Pancreas (tissue), 10 donors: ENCODE measurements at regions not wholly inside any gene's neighbourhood (a gene's known extent, or its start where the extent isn't known, plus 50 kb on each side); places are given as distances from the start of the nearest gene placed in this dataset.

Source experiments
- ATAC-seq, 4 donors: fragments of 200-7000 bp; cut with Tn5 transposase; one replicate each; pipeline versions ENCODE4 v1.8.0 to v1.9.1; 2020; ENCODE audit warnings: mild to moderate bottlenecking in 4 of 4, moderate library complexity in 4 of 4
- DNase-seq, 6 donors: peaks; one replicate each; pipeline ENCODE4 v3.0.0-alpha.2; 2020
- FAIRE-seq: peaks from 2 replicates; lab custom pipeline; 2012; peaks lifted over from hg19 to GRCh38; lab: Jason Lieb, UNC
- H3K27ac ChIP-seq, 4 donors: fragments of 200-600 bp; sonication (generic); 1 replicate in 3 of 4; 2 replicates in 1 of 4; pipeline versions ENCODE4 v1.5.0 to v1.8.0; 2020
- H3K27me3 ChIP-seq, 4 donors: fragments of 200-600 bp; one replicate each; pipeline ENCODE4 v1.8.0; 2021
- H3K36me3 ChIP-seq, 3 donors: fragments of 200-600 bp; sonication (generic) in 1 of 3; one replicate each; pipeline versions ENCODE4 v1.5.0 to v1.8.0; 2020 to 2021
- H3K4me1 ChIP-seq, 3 donors: fragments of 200-600 bp; one replicate each; pipeline ENCODE4 v1.8.0; 2021
- H3K4me3 ChIP-seq, 4 donors: fragments of 200-600 bp; sonication (generic) in 2 of 4; one replicate each; pipeline versions ENCODE4 v1.5.0 to v1.8.0; 2020 to 2021
- H3K9me3 ChIP-seq, 4 donors: fragments of 200-600 bp; one replicate each; pipeline ENCODE4 v1.8.0; 2021
- CTCF ChIP-seq, 4 donors: fragments of 200-600 bp; sonication (generic) in 3 of 4; IDR thresholded peaks; one replicate each; pipeline versions ENCODE4 v1.5.0 to v1.8.0; 2021; ENCODE audit warnings: antibody characterized with exemption in 4 of 4
- WGBS, 2 donors: extraction: QIAGEN DNeasy Blood & Tissue Kit; methylation state at CpG; one replicate each; pipeline ENCODE4 v1.1.7; 2013; 5-methylcytosine and 5-hydroxymethylcytosine counted together
- intact Hi-C, 3 donors: fragments of 100-400 bp; cut with DNase I; formaldehyde crosslinking; loops; one replicate each; pipeline versions ENCODE4 v1.11.1 to v1.14.2; 2022
- donor health status: healthy with polysubstance abuse.
- donor health status: DM: no; HTN: no; CAD: no; lungs with moderate emphysema.
- donor health status: DM: no; HTN: no; CAD: no.
- donor health status: control.
- donor health status: control.
- donor health status: Bipolar disorder and iron deficiency.
- donor health status: DM: yes; HTN: yes; CAD: no.
- donor health status: DM: no; HTN: no; CAD: no.
- donor health status: DM: no; HTN: no; CAD: no.
- donor health status: DM: yes; HTN: yes; CAD: no.

- H3K36me3 ChIP-seq, result no peaks in the 10 kb centered on the region
- 43 to 48% methylated on average over 2 of the region's 2 CpGs for WGBS, 2 donors
Measured at GRCh38 chr3:35492841-35493240, 146.5 kb upstream of the ARPP21 start.

GRCh38 chr3:35498506-35499210, 140.7 kb upstream of the ARPP21 start:
- FAIRE-seq (no peak), DNase-seq (no peak), ATAC-seq (no peak)
- 30 to 35% methylated on average over 4 of the region's 4 CpGs for WGBS, 2 donors
- TF ChIP-seq CTCF (IDR thresholded peaks at IDR 0.05), result no peak
- H3K27ac ChIP-seq, result no peak overlapping the region
- intact Hi-C loops, result no loop called here
- H3K27me3 ChIP-seq, result peaks cover 0 to 4% (median 0%) of the 10 kb centered on the region in 4 donors
- no peak overlapping the region for H3K4me3 ChIP-seq
- H3K9me3 ChIP-seq, result no peaks in the 10 kb centered on the region
- H3K4me1 ChIP-seq, result no peaks in the 10 kb centered on the region
- H3K36me3 ChIP-seq, result no peaks in the 10 kb centered on the region

More at GRCh38 chr3:35492841-35493240, 146.5 kb upstream of the ARPP21 start:
- H3K4me1 ChIP-seq, result no peaks in the 10 kb centered on the region
- FAIRE-seq, result no peak
- H3K4me3 ChIP-seq, result no peak overlapping the region
- H3K27me3 ChIP-seq, result no peaks in the 10 kb centered on the region
- intact Hi-C loops, result no loop called here
- no peak overlapping the region for H3K27ac ChIP-seq
- no peak for TF ChIP-seq CTCF (IDR thresholded peaks at IDR 0.05)
- ATAC-seq, result no peak
- H3K9me3 ChIP-seq, result no peaks in the 10 kb centered on the region
- no peak for DNase-seq

- Histone ChIP-seq H3K36me3 (no peaks in the 10 kb centered on the region), H3K4me1 (no peaks in the 10 kb centered on the region), H3K27me3 (peaks cover 0 to 4% (median 0%) of the 10 kb centered on the region in 4 donors), H3K9me3 (no peaks in the 10 kb centered on the region), H3K27ac (no peak overlapping the region), H3K4me3 (no peak overlapping the region)
- WGBS, 2 donors, result 23 to 25% methylated on average over 3 of the region's 3 CpGs
- no peak for FAIRE-seq
- DNase-seq, result no peak
- ATAC-seq, result no peak
- intact Hi-C loops, result no loop called here
- TF ChIP-seq CTCF (IDR thresholded peaks at IDR 0.05), result no peak
Measured at GRCh38 chr3:35500641-35501350, 138.5 kb upstream of the ARPP21 start.

- Histone ChIP-seq H3K4me3 (no peak overlapping the region), H3K27ac (no peak overlapping the region), H3K27me3 (peaks cover 0 to 4% (median 0%) of the 10 kb centered on the region in 4 donors), H3K9me3 (no peaks in the 10 kb centered on the region), H3K4me1 (no peaks in the 10 kb centered on the region), H3K36me3 (no peaks in the 10 kb centered on the region)
- TF ChIP-seq CTCF (IDR thresholded peaks at IDR 0.05), result no peak
- FAIRE-seq (no peak), ATAC-seq (no peak), DNase-seq (no peak)
- intact Hi-C loops, result no loop called here
Measured at GRCh38 chr3:35502699-35503098, 136.6 kb upstream of the ARPP21 start.

GRCh38 chr3:35505181-35505580, 134.1 kb upstream of the ARPP21 start:
- Histone ChIP-seq H3K36me3 (no peaks in the 10 kb centered on the region), H3K9me3 (no peaks in the 10 kb centered on the region), H3K27me3 (no peaks in the 10 kb centered on the region), H3K4me1 (no peaks in the 10 kb centered on the region), H3K27ac (no peak overlapping the region), H3K4me3 (no peak overlapping the region)
- ATAC-seq (no peak), DNase-seq (peak in 1 of 6 donors; percentile 34), FAIRE-seq (no peak)
- intact Hi-C loops, result no loop called here
- 25 to 31% methylated on average over 7 of the region's 7 CpGs for WGBS, 2 donors
- TF ChIP-seq CTCF (IDR thresholded peaks at IDR 0.05), result no peak
